HCT116 (cell line): ENCODE measurements at regions not wholly inside any gene's neighbourhood (a gene's known extent, or its start where the extent isn't known, plus 50 kb on each side); places are given as distances from the start of the nearest gene placed in this dataset.

Experiments used
- ATAC-seq: fragments of 200-7000 bp; cut with Tn5 transposase; 2 replicates; pipeline ENCODE4 v1.9.1; 2020; ENCODE audit warnings: mild to moderate bottlenecking, moderate library complexity
- BruUV-seq: library from RNA; stranded (reverse); fragments of 400-500 nt; replicated peaks from 2 replicates; lab custom pipeline; 2021; lab: Mats Ljungman, UMichigan
- CTCF ChIA-PET: fragments of 300-600 bp; sonication (Branson Sonifier 250); formaldehyde crosslinking; loops from one replicate; lab custom pipeline; 2021; ENCODE audit warnings: antibody characterized with exemption; lab: Charles Lee
- POLR2A ChIA-PET: fragments of 300-600, 350-600 bp; sonication (Branson Sonifier 250); formaldehyde crosslinking; loops from one replicate; lab custom pipeline; 2021; ENCODE audit warnings: antibody characterized with exemption; lab: Charles Lee
- RAD21 ChIA-PET, 2 experiments: fragments of 300-600 bp; sonication (Branson Sonifier 250); formaldehyde crosslinking; loops; one replicate each; lab custom pipeline; 2023; ENCODE audit warnings: low total read pairs in 2 of 2; ENCODE audit not compliant: uncharacterized antibody in 2 of 2, unreplicated experiment in 2 of 2, low non-redundant PET in 1 of 2; lab: Charles Lee
- DNase-seq: peaks from one replicate; pipeline ENCODE4 v3.0.0-alpha.2; 2010; ENCODE audit warnings: low read depth, low spot score
- H2AFZ ChIP-seq: fragments of 200-600 bp; shearing (Covaris generic), sonication (generic); 2 replicates; pipeline ENCODE4 v1.6.1; 2017; ENCODE audit warnings: low read depth, mixed run types, mixed read lengths, antibody characterized with exemption, low read length; ENCODE audit not compliant: poor library complexity, severe bottlenecking
- H3K27ac ChIP-seq: 2 replicates; pipeline ENCODE4 v1.5.1; 2012; ENCODE audit warnings: low read depth, low read length
- H3K27me3 ChIP-seq: fragments of 200-600 bp; sonication (generic); 2 replicates; pipeline ENCODE4 v1.6.1; 2016; ENCODE audit warnings: mixed run types, low read length, mixed read lengths; ENCODE audit not compliant: insufficient read depth
- H3K36me3 ChIP-seq, 2 experiments: fragments of 200-500 bp in 1 of 2; fragments of 200-600 bp in 1 of 2; sonication (Bioruptor generic) in 1 of 2; sonication (generic) in 1 of 2; 2 replicates each; pipeline versions ENCODE4 v1.5.1 to v1.6.1; 2014 to 2016; ENCODE audit warnings: low read length in 2 of 2, inconsistent platforms in 1 of 2, mixed read lengths in 1 of 2, mixed run types in 1 of 2; ENCODE audit not compliant: insufficient read depth in 2 of 2, control insufficient read depth in 1 of 2
- H3K4me1 ChIP-seq, 2 experiments: fragments of 200-600 bp in 1 of 2; sonication (generic) in 1 of 2; 2 replicates each; pipeline versions ENCODE4 v1.5.1 to v1.6.1; 2012 to 2017; ENCODE audit warnings: low read length in 2 of 2, inconsistent platforms in 1 of 2, mild to moderate bottlenecking in 1 of 2, mixed read lengths in 1 of 2, mixed run types in 1 of 2, moderate library complexity in 1 of 2; ENCODE audit not compliant: insufficient read depth in 2 of 2, control insufficient read depth in 1 of 2
- H3K4me2 ChIP-seq: fragments of 200-600 bp; sonication (generic); 2 replicates; pipeline ENCODE4 v1.6.1; 2017; ENCODE audit warnings: mixed run types, low read length, mixed read lengths
- H3K4me3 ChIP-seq, 2 experiments: fragments of 200-600 bp in 1 of 2; sonication (generic) in 1 of 2; replicated peaks in 1 of 2; 2 replicates each; pipeline ENCODE4 v1.5.1; 2011 to 2016; ENCODE audit warnings: low read length in 2 of 2, control low read depth in 1 of 2, low read depth in 1 of 2, mild to moderate bottlenecking in 1 of 2, mixed read lengths in 1 of 2, mixed run types in 1 of 2
- H3K79me2 ChIP-seq: fragments of 200-600 bp; sonication (generic); 2 replicates; pipeline ENCODE4 v1.6.1; 2017; ENCODE audit warnings: mild to moderate bottlenecking, mixed run types, low read length, moderate library complexity, mixed read lengths; ENCODE audit not compliant: insufficient read depth
- H3K9ac ChIP-seq: fragments of 200-600 bp; sonication (generic); 2 replicates; pipeline ENCODE4 v1.6.1; 2016; ENCODE audit warnings: low read length, mixed read lengths
- H3K9me2 ChIP-seq: fragments of 200-600 bp; sonication (generic), shearing (Covaris generic); 2 replicates; pipeline ENCODE4 v1.6.1; 2017; ENCODE audit warnings: mixed run types, mild to moderate bottlenecking, moderate library complexity; ENCODE audit not compliant: insufficient read depth
- H3K9me3 ChIP-seq, 2 experiments: fragments of 200-500 bp in 1 of 2; fragments of 200-600 bp in 1 of 2; sonication (Bioruptor generic) in 1 of 2; sonication (generic) in 1 of 2; 2 replicates each; pipeline ENCODE4 v1.6.1; 2014 to 2017; ENCODE audit warnings: low read length in 2 of 2, mixed read lengths in 2 of 2, inconsistent platforms in 1 of 2, low read depth in 1 of 2, mild to moderate bottlenecking in 1 of 2, mixed run types in 1 of 2, moderate library complexity in 1 of 2; ENCODE audit not compliant: control insufficient read depth in 1 of 2, insufficient read depth in 1 of 2
- H4K20me1 ChIP-seq: fragments of 200-600 bp; sonication (generic), shearing (Covaris generic); 2 replicates; pipeline ENCODE4 v1.6.1; 2017; ENCODE audit warnings: mixed run types, mild to moderate bottlenecking, moderate library complexity; ENCODE audit not compliant: insufficient read depth
- CBX3 ChIP-seq: IDR thresholded peaks from 2 replicates; pipeline ENCODE4 v1.6.1; 2012; ENCODE audit warnings: low read depth
- ELF1 ChIP-seq: IDR thresholded peaks from 2 replicates; pipeline ENCODE4 v1.6.1; 2012; ENCODE audit warnings: low read depth, borderline replicate concordance
- EZH2 ChIP-seq: fragments of 200-600 bp; sonication (generic); IDR thresholded peaks from 2 replicates; pipeline ENCODE4 v1.6.1; 2017; ENCODE audit warnings: antibody characterized with exemption, mixed run types
- FOSL1 ChIP-seq: IDR thresholded peaks from 2 replicates; pipeline ENCODE4 v1.6.1; 2012; ENCODE audit warnings: low read depth
- MAX ChIP-seq: IDR thresholded peaks from 2 replicates; pipeline ENCODE4 v1.6.1; 2012
- POLR2AphosphoS5 ChIP-seq: IDR thresholded peaks from 2 replicates; pipeline ENCODE4 v1.6.1; 2011; ENCODE audit warnings: mild to moderate bottlenecking, low read depth, low read length, moderate library complexity
- RAD21 ChIP-seq: IDR thresholded peaks from 2 replicates; pipeline ENCODE4 v1.6.1; 2012; ENCODE audit warnings: low read depth, mild to moderate bottlenecking
- SIN3A ChIP-seq: IDR thresholded peaks from 2 replicates; pipeline ENCODE4 v1.6.1; 2012; ENCODE audit warnings: low read depth
- SP1 ChIP-seq: IDR thresholded peaks from 2 replicates; pipeline ENCODE4 v1.6.1; 2012; ENCODE audit warnings: low read depth
- YY1 ChIP-seq: IDR thresholded peaks from 2 replicates; pipeline ENCODE4 v1.6.1; 2011; ENCODE audit warnings: low read length, low read depth, moderate library complexity, mild to moderate bottlenecking; ENCODE audit not compliant: insufficient replicate concordance; ENCODE audit errors: extremely low read depth
- ZBTB33 ChIP-seq: IDR thresholded peaks from 2 replicates; pipeline ENCODE4 v1.6.1; 2011; ENCODE audit warnings: mild to moderate bottlenecking, low read length, moderate library complexity; ENCODE audit not compliant: insufficient replicate concordance; ENCODE audit errors: extremely low read depth
- ZFX ChIP-seq: fragments of 450-650 bp; IDR thresholded peaks from 2 replicates; pipeline ENCODE4 v1.6.1; 2017
- intact Hi-C: fragments of 100-400 bp; cut with micrococcal nuclease; formaldehyde crosslinking; loops from 2 replicates; pipeline ENCODE4 v1.10.0; 2022
- TF ChIP-seq, protein P1 (sequence below): IDR thresholded peaks from 2 replicates; pipeline ENCODE4 v1.6.1; 2012
- TF ChIP-seq, protein P2 (sequence below), 3 experiments: fragments of 200-600 bp in 1 of 3; sonication (generic) in 1 of 3; IDR thresholded peaks in 2 of 3; conservative IDR thresholded peaks in 1 of 3; 2 replicates each; pipeline ENCODE4 v1.5.1; 2012 to 2017; ENCODE audit warnings: low read depth in 2 of 3, low read length in 2 of 3, antibody characterized with exemption in 1 of 3, borderline replicate concordance in 1 of 3, control low read depth in 1 of 3, mild to moderate bottlenecking in 1 of 3, mixed read lengths in 1 of 3, mixed run types in 1 of 3, moderate library complexity in 1 of 3; ENCODE audit not compliant: insufficient read depth in 1 of 3

DNA sequence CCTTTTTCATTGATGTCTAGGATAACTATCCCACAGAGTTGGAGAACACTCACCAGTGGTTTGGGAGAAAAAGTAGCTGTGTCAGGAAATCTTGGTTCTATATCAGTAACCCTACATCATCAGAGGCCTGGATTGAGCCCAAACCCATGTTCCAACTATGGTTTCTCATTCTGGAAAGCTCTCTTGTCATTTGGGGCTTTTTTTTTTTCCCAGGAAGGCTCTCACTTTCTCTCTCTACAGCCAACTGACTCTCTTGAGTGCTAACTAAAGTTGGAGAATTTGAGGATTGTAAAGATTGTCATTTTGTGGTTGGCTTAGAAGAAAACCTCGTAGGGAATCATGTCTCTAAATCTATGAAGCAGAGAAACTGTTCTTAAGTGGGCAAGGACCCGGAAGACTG is 228.2 kb upstream of the DIPK2B start:
- Histone ChIP-seq H3K9me3 (no peaks in the 10 kb centered on the region), H3K4me3 (no peak overlapping the region), H3K27me3 (no peaks in the 10 kb centered on the region), H3K9me2 (no peaks in the 10 kb centered on the region), H3K27ac (no peak overlapping the region), H4K20me1 (no peaks in the 10 kb centered on the region), H3K4me2 (no peak overlapping the region), H3K79me2 (no peaks in the 10 kb centered on the region), H3K9ac (no peak overlapping the region), H3K36me3 (no peaks in the 10 kb centered on the region), H3K4me1 (no peaks in the 10 kb centered on the region), H2AFZ (no peak overlapping the region)
- intact Hi-C loops: no loop called here
- BruUV-seq: no TSS peak
- POLR2A ChIA-PET: no interaction called here
- DNase-seq: no peak
- RAD21 ChIA-PET: no interaction called here
- ATAC-seq: no peak
- CTCF ChIA-PET: no interaction called here
- TF ChIP-seq ZFX: no peak
- no peak for TF ChIP-seq POLR2AphosphoS5
- no peak for TF ChIP-seq ELF1
- no peak for TF ChIP-seq FOSL1

- ChIA-PET POLR2A (no interaction called here), RAD21 (no interaction called here), CTCF (no interaction called here)
- no peak overlapping the region for H3K4me3 ChIP-seq
- H3K36me3 ChIP-seq: no peaks in the 10 kb centered on the region
- H3K4me2 ChIP-seq: no peak overlapping the region
- no peak overlapping the region for H3K27ac ChIP-seq
- ATAC-seq: no peak
- no peaks in the 10 kb centered on the region for H3K4me1 ChIP-seq
- H3K27me3 ChIP-seq: no peaks in the 10 kb centered on the region
- H3K79me2 ChIP-seq: no peaks in the 10 kb centered on the region
- no peaks in the 10 kb centered on the region for H3K9me3 ChIP-seq
- H3K9ac ChIP-seq: no peak overlapping the region
- BruUV-seq: no TSS peak
- DNase-seq: no peak
- H4K20me1 ChIP-seq: no peaks in the 10 kb centered on the region
- TF ChIP-seq SP1 (no peak), YY1 (no peak), FOSL1 (no peak), CBX3 (no peak), POLR2AphosphoS5 (no peak), EZH2 (no peak), ELF1 (no peak), ZFX (no peak), RAD21 (no peak), ZBTB33 (no peak), MAX (no peak), SIN3A (no peak)
- TF ChIP-seq, protein P1, sequence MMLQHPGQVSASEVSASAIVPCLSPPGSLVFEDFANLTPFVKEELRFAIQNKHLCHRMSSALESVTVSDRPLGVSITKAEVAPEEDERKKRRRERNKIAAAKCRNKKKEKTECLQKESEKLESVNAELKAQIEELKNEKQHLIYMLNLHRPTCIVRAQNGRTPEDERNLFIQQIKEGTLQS: no peak
- TF ChIP-seq, protein P2, sequence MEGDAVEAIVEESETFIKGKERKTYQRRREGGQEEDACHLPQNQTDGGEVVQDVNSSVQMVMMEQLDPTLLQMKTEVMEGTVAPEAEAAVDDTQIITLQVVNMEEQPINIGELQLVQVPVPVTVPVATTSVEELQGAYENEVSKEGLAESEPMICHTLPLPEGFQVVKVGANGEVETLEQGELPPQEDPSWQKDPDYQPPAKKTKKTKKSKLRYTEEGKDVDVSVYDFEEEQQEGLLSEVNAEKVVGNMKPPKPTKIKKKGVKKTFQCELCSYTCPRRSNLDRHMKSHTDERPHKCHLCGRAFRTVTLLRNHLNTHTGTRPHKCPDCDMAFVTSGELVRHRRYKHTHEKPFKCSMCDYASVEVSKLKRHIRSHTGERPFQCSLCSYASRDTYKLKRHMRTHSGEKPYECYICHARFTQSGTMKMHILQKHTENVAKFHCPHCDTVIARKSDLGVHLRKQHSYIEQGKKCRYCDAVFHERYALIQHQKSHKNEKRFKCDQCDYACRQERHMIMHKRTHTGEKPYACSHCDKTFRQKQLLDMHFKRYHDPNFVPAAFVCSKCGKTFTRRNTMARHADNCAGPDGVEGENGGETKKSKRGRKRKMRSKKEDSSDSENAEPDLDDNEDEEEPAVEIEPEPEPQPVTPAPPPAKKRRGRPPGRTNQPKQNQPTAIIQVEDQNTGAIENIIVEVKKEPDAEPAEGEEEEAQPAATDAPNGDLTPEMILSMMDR (IDR thresholded peaks at IDR 0.05 in 2 of 3, conservative IDR thresholded peaks at IDR 0.05 in 1 of 3; ENCODE audit: borderline replicate concordance in 1 of 3, insufficient read depth in 1 of 3, low read depth in 2 of 3, low read length in 2 of 3): no peak
- intact Hi-C loops: no loop called here
- no peaks in the 10 kb centered on the region for H3K9me2 ChIP-seq
- no peak overlapping the region for H2AFZ ChIP-seq
Observed at GRCh38 chrX:45424326-45424725, 223.7 kb upstream of the DIPK2B start.
